ENCODE measurements at regions not wholly inside any gene's neighbourhood (a gene's known extent, or its start where the extent isn't known, plus 50 kb on each side); places are given as distances from the start of the nearest gene placed in this dataset.
A peak's percentile ranks its signal among the peaks of the same experiment; 100 is the strongest.

GRCh38 chr3:72347819-72348319 lies 500.4 kb downstream of the SHQ1 start:
- DNase-seq (ENCODE audit: low read depth in 1 of 2, low spot score in 1 of 2), result peak in 1 of 2 donors; percentile 17

DNA sequence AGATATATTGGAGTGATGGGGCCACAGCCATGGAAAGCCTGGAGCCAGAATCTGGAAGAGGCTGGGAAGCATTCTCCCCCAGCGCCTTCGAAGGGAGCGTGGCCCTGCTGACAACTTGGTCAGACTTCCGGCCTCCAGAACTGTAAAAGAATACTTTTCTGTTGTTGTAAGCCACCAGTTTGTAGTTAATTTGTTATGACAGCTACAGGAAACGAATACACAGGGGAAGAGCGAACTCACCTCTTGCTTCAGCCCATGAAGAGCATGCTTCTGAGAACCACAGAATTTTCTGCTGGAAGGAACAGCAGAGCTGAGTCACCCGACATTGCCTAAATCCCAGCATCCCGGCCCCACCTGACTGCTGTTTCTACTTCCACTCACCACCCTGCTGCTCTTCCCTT lies 501.7 kb downstream of the SHQ1 start:
- no peak for DNase-seq (ENCODE audit: low read depth in 1 of 2, low spot score in 1 of 2)

- DNase-seq (ENCODE audit: low read depth in 1 of 2, low spot score in 1 of 2), result no peak
Observed at GRCh38 chr3:72345980-72346379, 502.3 kb downstream of the SHQ1 start.

GRCh38 chr3:72345237-72345878 lies 502.9 kb downstream of the SHQ1 start:
- no peak for DNase-seq (ENCODE audit: low read depth in 1 of 2, low spot score in 1 of 2)

- no peak for DNase-seq (ENCODE audit: low read depth in 1 of 2, low spot score in 1 of 2)
Observed at GRCh38 chr3:72344647-72345046, 503.6 kb downstream of the SHQ1 start.

GRCh38 chr3:72344236-72344635 lies 504.0 kb downstream of the SHQ1 start:
- no peak for DNase-seq (ENCODE audit: low read depth in 1 of 2, low spot score in 1 of 2)

DNA sequence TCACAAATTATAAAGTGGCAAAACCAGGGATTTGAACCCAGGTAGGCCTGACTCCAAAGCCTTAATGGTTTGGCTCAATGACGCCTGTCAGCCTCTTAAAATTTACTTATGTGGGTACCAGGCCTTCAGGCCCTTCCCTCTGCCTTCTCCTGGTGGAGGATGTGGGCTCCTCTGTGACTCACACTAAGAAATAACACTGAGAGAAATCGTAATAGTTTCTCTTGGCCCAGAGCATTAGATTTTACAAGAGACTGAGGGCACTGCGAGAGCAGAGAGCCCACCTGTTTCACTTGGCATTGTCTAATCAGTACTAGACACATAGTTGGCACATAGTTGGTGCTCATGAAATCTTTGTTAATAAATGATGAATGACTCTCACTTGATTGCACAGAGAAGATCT lies 505.2 kb downstream of the SHQ1 start:
- no peak for DNase-seq (ENCODE audit: low read depth in 1 of 2, low spot score in 1 of 2)

DNA sequence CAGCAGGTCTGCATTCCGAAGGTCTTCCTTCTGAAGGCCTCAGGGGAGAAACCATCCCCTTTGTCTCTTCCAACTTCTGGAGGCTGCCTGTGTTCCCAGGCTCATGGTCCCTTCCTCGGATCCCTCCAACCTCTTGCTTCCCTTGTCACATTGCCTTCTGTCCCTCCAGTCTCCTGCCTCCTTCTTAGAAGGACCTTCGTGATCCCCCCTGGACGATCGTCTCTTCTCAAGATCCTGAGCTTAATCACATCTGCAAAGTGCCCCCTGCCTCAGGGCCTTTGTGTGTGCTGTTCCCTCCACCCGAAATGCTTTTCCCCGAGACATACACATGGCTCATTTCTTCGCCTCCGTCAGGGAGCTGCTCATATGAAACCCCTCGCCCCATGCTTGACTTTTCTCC lies 505.8 kb downstream of the SHQ1 start:
- DNase-seq (ENCODE audit: low read depth in 1 of 2, low spot score in 1 of 2), result no peak

GRCh38 chr3:72341920-72342319 lies 506.3 kb downstream of the SHQ1 start:
- no peak for DNase-seq (ENCODE audit: low read depth in 1 of 2, low spot score in 1 of 2)

GRCh38 chr3:72341380-72341770 lies 506.9 kb downstream of the SHQ1 start:
- no peak for DNase-seq (ENCODE audit: low read depth in 1 of 2, low spot score in 1 of 2)

- DNase-seq (ENCODE audit: low read depth in 1 of 2, low spot score in 1 of 2), result no peak
Observed at GRCh38 chr3:72340476-72341379, 507.5 kb downstream of the SHQ1 start.

DNA sequence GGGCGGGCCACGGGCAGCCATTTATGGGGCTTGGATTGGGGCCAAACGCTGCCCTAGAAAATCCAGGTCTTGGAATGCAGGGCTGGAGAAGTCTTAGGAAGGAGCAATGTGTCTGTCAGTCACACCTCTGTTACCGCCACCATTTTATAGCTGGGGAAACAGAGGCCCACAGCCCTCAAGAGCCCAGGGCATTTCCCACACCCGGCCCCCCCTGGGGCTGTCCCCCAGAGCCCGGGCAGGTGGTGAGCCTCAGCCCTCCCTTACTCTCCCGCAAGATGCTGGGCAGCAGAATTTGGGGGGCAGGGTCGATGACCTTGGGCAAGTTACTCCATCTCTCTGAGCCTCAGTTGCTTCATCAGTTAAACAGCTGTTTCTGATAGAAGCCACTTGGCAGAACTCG lies 508.2 kb downstream of the SHQ1 start:
- DNase-seq (ENCODE audit: low read depth in 1 of 2, low spot score in 1 of 2), result no peak

DNA sequence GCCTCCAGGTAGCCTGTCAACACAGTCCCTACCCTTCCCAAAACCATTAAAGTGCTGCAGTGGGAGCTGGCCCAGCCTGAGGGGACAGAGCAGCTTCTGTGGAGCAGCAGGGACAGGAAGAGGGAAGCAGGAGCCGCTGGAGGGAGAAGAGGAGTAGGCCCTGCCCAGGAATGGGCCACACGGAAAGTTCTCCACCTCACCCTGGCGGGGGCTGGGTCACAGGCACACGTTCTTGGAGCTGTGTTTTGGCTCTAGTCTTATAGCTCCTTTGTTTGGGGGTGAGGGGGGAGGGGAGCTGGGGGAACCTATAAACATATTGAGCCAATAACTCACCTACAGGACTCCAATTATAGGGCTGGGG lies 508.6 kb downstream of the SHQ1 start:
- no peak for DNase-seq (ENCODE audit: low read depth in 1 of 2, low spot score in 1 of 2)

GRCh38 chr3:72338942-72339669 lies 509.1 kb downstream of the SHQ1 start:
- DNase-seq (ENCODE audit: low read depth in 1 of 2, low spot score in 1 of 2), result peak in 1 of 2 donors; percentile 36

DNA sequence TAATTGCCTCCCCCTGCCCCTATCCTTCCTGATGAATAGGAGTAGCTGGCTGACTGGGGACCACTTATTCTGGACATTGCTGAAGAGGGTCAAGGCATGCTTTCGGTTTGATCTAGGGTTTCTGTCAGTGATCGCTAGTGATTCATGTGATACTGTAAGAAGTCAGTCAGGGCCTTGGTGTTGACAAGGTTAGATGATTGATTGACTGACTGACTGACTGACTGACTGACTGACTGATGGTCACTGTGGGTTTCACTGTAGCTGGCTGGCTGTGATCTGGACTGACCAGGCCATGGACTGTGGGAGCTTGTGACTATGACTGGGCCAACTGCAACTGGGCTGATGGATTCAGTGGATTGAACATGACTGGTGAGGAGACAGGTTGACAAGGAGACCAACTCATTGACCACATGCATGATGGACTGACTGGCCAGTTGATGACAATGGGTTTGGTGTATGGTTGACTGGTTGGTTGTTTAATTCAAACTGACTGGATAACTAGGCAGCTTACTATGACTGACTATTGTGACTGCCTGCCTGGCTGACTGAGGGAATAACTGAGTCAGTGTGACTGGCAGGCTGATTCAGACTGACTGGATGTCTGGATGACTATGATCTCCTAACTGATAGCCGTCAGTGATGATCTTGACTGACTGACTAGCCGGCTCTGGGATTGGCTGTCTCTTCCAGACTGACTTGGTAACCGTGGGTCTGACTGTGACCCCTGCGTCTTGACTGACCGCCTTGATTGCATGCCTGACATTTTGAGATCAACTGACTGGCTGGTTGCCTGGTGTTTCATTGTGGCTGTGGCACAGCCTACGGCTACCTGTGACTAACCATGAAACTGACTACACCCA lies 509.9 kb downstream of the SHQ1 start:
- DNase-seq (ENCODE audit: low read depth in 1 of 2, low spot score in 1 of 2), result peak in 1 of 2 donors; percentile 21

- DNase-seq (ENCODE audit: low read depth in 1 of 2, low spot score in 1 of 2), result no peak
Observed at GRCh38 chr3:72337480-72337855, 510.8 kb downstream of the SHQ1 start.

DNA sequence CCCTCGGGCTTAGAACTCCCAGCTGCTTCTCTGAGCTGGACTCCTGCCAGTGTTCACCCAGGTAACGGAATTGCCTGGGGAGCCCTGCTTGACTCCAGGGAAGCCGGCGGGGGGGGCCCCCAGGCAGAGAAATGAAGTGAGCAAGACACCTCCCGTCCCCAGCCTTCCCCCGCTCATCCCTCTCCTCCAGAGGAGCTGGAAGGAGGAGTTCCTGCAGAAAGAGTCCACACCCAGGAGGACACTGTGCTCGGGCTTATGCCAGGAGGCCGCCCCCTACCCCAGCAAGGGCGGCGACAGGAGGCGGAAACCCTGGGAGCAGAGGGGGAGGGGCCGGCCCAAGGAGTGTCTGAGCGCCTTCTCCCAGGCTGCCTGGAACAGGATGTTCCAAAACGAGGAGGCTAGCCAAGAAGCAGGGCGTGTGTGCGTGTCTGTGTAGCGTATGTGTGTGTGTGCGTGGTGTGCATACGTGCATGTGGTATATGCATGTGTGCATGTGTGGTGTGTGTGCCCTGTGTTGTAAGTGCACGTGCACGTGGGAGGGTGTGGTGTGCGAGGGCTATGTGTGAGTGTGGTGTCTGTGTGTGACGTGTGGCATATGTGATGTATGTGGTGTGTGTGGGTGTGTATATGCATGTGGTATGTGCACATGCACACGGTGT lies 511.3 kb downstream of the SHQ1 start:
- no peak for DNase-seq (ENCODE audit: low read depth in 1 of 2, low spot score in 1 of 2)

DNA sequence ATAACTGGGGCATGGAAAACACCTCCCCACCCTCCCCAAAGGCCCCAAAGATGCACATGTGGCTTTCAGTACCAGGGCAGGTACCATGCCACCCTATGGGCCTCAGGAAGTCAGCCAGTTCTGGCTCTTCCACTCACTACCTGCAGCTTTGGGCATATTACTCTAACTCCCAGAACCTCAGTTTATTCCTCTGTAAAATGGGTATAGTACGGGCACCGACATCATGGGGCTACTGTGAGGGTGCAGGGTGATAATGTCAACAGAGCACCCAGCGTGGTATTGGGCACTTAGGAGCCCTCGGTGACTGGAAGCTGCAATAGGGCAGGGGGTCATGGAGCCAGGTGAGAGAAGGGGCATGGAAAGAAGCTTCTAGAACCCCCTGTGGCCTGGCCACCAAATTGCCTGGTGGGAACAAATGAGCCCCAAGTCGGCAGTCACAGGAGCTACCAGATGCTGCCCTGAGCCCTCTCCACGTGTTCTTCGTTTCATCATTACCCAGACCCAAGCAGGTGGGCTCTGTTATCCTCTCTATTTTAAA lies 512.1 kb downstream of the SHQ1 start:
- DNase-seq (ENCODE audit: low read depth in 1 of 2, low spot score in 1 of 2), result no peak

- DNase-seq (ENCODE audit: low read depth in 1 of 2, low spot score in 1 of 2), result no peak
Observed at GRCh38 chr3:72335458-72336095, 512.7 kb downstream of the SHQ1 start.
